A673 (cell line): ENCODE measurements at regions not wholly inside any gene's neighbourhood (a gene's known extent, or its start where the extent isn't known, plus 50 kb on each side); places are given as distances from the start of the nearest gene placed in this dataset.

ENCODE experiments used
- CTCF ChIP-seq: fragments of 300-800, 200-600 bp; sonication (generic); conservative IDR thresholded peaks from 2 replicates; pipeline ENCODE4 v1.5.1; 2017; ENCODE audit warnings: low read depth, mild to moderate bottlenecking, antibody characterized with exemption, low read length, moderate library complexity, mixed read lengths
- EZH2 ChIP-seq: fragments of 200-600 bp; sonication (generic); IDR thresholded peaks from 2 replicates; pipeline ENCODE4 v1.6.1; 2017; ENCODE audit warnings: borderline replicate concordance, low read depth, mild to moderate bottlenecking, mixed read lengths, antibody characterized with exemption, low read length; ENCODE audit not compliant: poor library complexity, severe bottlenecking

- TF ChIP-seq CTCF, result no peak
- TF ChIP-seq EZH2, result no peak
Measured at GRCh38 chr6:55983861-55984260, 108.5 kb upstream of the BMP5 start.
